ENCODE measurements at regions not wholly inside any gene's neighbourhood (a gene's known extent, or its start where the extent isn't known, plus 50 kb on each side); places are given as distances from the start of the nearest gene placed in this dataset.

- ChIA-PET RAD21 (ENCODE audit: unreplicated experiment) (interaction anchor here (0.7 kb wide), 2 partner anchors 24 to 585 kb away, joined by 3 to 4 read pairs; no protein-coding TSS in a partner anchor), POLR2A (no interaction called here), CTCF (interaction anchor here (0.6 kb wide), 1 partner anchor 86 kb away, joined by 3 read pairs; no protein-coding TSS in a partner anchor), SMC1A (ENCODE audit: uncharacterized antibody, unreplicated experiment) (no interaction called here)
- FAIRE-seq (no peak), DNase-seq (ENCODE audit: low read depth, low spot score) (no peak), ATAC-seq (no peak)
- no TSS peak for BruUV-seq (replicated peaks)
- Histone ChIP-seq H3K9me3 (replicated peaks; ENCODE audit: control insufficient read depth, insufficient read depth, low read length) (no peaks in the 10 kb centered on the region), H3K4me2 (ENCODE audit: control insufficient read depth, insufficient read depth) (no peak overlapping the region), H3K4me3 (no peak overlapping the region), H3K4me1 (ENCODE audit: control insufficient read depth, insufficient read depth, low read length) (no peaks in the 10 kb centered on the region), H4K20me1 (ENCODE audit: control insufficient read depth, insufficient read depth) (no peaks in the 10 kb centered on the region), H3K27ac (ENCODE audit: control insufficient read depth, insufficient read depth) (no peak overlapping the region), H3K79me2 (ENCODE audit: control insufficient read depth, insufficient read depth, low read length) (no peaks in the 10 kb centered on the region), H3K27me3 (replicated peaks in 1 of 2; ENCODE audit: control insufficient read depth in 2 of 2, insufficient read depth in 2 of 2, low read length in 1 of 2) (no peaks in the 10 kb centered on the region; a peak in 1 of 4 replicates), H3K9ac (ENCODE audit: control insufficient read depth, insufficient read depth, low read length) (no peak overlapping the region), H2AFZ (ENCODE audit: control insufficient read depth, low read depth, low read length) (no peak overlapping the region), H3K36me3 (ENCODE audit: control insufficient read depth in 2 of 2, insufficient read depth in 2 of 2, low read length in 1 of 2) (no peaks in the 10 kb centered on the region)
- intact Hi-C loops (cut with micrococcal nuclease; ENCODE audit: unreplicated experiment): no loop called here
- TF ChIP-seq ZNF384 (IDR thresholded peaks at IDR 0.05; ENCODE audit: borderline replicate concordance, low read depth, low read length): no peak
- TF ChIP-seq NFIC (IDR thresholded peaks at IDR 0.05; ENCODE audit: low read depth, low read length): no peak
- no peak for TF ChIP-seq TCF12 (IDR thresholded peaks at IDR 0.05; ENCODE audit: low read depth, low read length)
- TF ChIP-seq PAX5 (IDR thresholded peaks at IDR 0.05; ENCODE audit: borderline replicate concordance, low read depth, low read length): no peak
- TF ChIP-seq MYC (IDR thresholded peaks at IDR 0.05; ENCODE audit: insufficient read depth, insufficient read length, insufficient replicate concordance, low read length, severe bottlenecking): no peak
- TF ChIP-seq NFYA (IDR thresholded peaks at IDR 0.05; ENCODE audit: borderline replicate concordance, low read depth, low read length): no peak
- TF ChIP-seq NKRF (conservative IDR thresholded peaks at IDR 0.05): no peak
- WGBS (ENCODE audit: insufficient coverage, insufficient replicate concordance, low lambda C conversion rate, missing lambda C conversion rate): 57% methylated on average over 3 of the region's 3 CpGs
- in situ Hi-C loops (cut with MboI): no loop called here
These were observed 60.4 kb upstream of the METAP2 start for GRCh38 chr12:95413576-95413975.

All from GM12878 (cell line).